ENCODE measurements at regions not wholly inside any gene's neighbourhood (a gene's known extent, or its start where the extent isn't known, plus 50 kb on each side); places are given as distances from the start of the nearest gene placed in this dataset.
A peak's percentile ranks its signal among the peaks of the same experiment; 100 is the strongest.

- Histone ChIP-seq H3K27me3 (ENCODE audit: control insufficient read depth, insufficient read depth, low read length) (no peaks in the 10 kb centered on the region), H3K4me3 (ENCODE audit: low read depth, low read length) (no peak overlapping the region), H3K9me3 (ENCODE audit: control insufficient read depth, insufficient read depth, low read length) (peaks cover 11% of the 10 kb centered on the region), H3K27ac (ENCODE audit: low read depth, low read length) (no peak overlapping the region)
- no peak for TF ChIP-seq CTCF (IDR thresholded peaks at IDR 0.05; ENCODE audit: low read depth, low read length)
- POLR2A ChIA-PET, result no interaction called here
- CTCF ChIA-PET, result no interaction called here
- DNase-seq (ENCODE audit: low read depth, low spot score), result no peak
These were observed 222.9 kb upstream of the PITRM1 start for GRCh38 chr10:3395458-3395861.

DNA sequence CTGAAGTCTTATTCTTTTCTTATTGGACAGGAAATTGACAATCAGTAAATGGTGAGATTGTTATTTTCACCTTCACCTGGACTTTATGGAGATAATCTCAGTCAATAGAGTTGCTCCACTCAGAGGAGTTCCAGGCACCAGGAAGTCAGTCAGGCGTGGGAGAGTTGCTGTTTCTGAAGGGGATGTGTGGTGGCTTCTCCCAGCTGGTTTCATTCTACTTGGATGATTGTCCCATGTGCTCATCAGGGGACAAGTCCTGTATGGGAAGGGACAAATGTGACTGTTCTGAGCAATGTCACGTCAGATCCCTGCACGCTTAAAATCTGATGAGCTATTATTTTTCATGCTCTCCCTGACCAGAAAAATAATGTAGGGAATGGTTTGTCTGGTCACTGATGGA, 222.5 kb upstream of the PITRM1 start:
- peaks cover 11% of the 10 kb centered on the region for H3K9me3 ChIP-seq (ENCODE audit: control insufficient read depth, insufficient read depth, low read length)
- TF ChIP-seq CTCF (IDR thresholded peaks at IDR 0.05; ENCODE audit: low read depth, low read length), result no peak
- ChIA-PET CTCF (no interaction called here), POLR2A (no interaction called here)
- H3K27me3 ChIP-seq (ENCODE audit: control insufficient read depth, insufficient read depth, low read length), result no peaks in the 10 kb centered on the region
- no peak for DNase-seq (ENCODE audit: low read depth, low spot score)
- no peak overlapping the region for H3K27ac ChIP-seq (ENCODE audit: low read depth, low read length)
- H3K4me3 ChIP-seq (ENCODE audit: low read depth, low read length), result no peak overlapping the region

DNA sequence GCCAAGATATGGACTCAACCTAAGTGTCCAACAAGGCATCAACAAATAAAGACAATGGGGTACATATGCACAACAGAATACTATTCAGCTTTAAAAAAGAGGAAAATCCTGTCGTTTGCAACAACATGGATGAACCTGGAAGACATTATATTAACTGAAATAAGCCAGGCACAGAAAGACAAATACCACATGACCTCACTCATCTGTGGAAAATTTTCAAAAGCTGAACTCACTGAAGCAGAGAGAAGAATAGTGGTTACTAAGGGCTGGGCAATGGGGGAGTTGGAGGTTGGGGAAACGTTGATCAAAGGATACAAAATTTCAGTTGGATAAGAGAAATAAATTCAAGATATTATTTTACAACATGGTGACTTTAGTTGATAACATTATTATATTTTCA, 221.4 kb upstream of the PITRM1 start:
- CTCF ChIA-PET, result no interaction called here
- POLR2A ChIA-PET, result no interaction called here
- Histone ChIP-seq H3K27ac (ENCODE audit: low read depth, low read length) (no peak overlapping the region), H3K27me3 (ENCODE audit: control insufficient read depth, insufficient read depth, low read length) (no peaks in the 10 kb centered on the region), H3K9me3 (ENCODE audit: control insufficient read depth, insufficient read depth, low read length) (peaks cover 5% of the 10 kb centered on the region; the same call in 1 of the 2 replicates), H3K4me3 (ENCODE audit: low read depth, low read length) (no peak overlapping the region)
- no peak for DNase-seq (ENCODE audit: low read depth, low spot score)
- TF ChIP-seq CTCF (IDR thresholded peaks at IDR 0.05; ENCODE audit: low read depth, low read length), result no peak

DNA sequence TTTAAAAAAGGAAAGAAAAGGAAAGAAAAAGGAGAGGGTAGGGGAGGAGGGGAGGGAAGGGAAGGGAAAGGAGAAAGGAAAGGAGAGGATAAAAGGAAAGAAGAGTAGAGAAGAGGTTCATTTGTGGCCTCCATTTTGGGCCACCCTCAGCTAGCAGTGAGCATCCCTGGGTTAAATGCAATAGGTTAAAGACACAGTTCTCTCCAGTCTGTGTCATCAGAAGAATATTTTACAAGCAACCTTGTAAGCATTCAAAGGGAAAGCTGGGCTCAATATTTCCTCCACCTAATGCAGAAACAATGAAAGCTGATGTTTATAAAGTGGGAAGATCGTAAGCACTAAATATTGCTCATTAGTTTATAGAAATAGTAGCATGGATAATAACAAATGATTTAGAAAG, 219.1 kb upstream of the PITRM1 start:
- CTCF ChIA-PET, result no interaction called here

DNA sequence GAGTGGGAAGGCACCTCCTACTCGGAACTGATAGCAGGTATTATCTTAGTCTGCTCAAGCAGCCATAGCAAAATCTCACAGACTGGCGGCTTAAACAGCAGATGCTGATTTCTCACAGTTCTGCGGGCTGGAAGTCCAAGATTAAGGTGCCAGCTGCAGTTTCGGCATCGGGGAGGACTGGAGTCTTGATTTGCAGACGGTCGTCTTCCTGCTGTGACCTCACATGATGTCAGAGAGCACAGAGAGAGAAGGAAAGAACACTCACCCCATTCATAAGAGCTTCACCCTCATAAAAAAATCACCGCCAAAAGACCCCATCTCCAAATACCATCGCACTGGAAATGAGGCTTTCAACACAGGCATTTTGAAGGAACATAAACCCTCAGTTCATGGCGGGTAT, 216.5 kb upstream of the PITRM1 start:
- Histone ChIP-seq H3K27me3 (ENCODE audit: control insufficient read depth, insufficient read depth, low read length) (no peaks in the 10 kb centered on the region), H3K9me3 (ENCODE audit: control insufficient read depth, insufficient read depth, low read length) (peaks cover 4% of the 10 kb centered on the region; the same call in 1 of the 2 replicates), H3K4me3 (ENCODE audit: low read depth, low read length) (no peak overlapping the region), H3K27ac (ENCODE audit: low read depth, low read length) (no peak overlapping the region)
- ChIA-PET POLR2A (no interaction called here), CTCF (no interaction called here)
- TF ChIP-seq CTCF (IDR thresholded peaks at IDR 0.05; ENCODE audit: low read depth, low read length), result no peak
- DNase-seq (ENCODE audit: low read depth, low spot score), result no peak

More for the DNA sequence above, 219.1 kb upstream of the PITRM1 start:
- no peak for TF ChIP-seq CTCF (IDR thresholded peaks at IDR 0.05; ENCODE audit: low read depth, low read length)
- POLR2A ChIA-PET, result no interaction called here
- Histone ChIP-seq H3K4me3 (ENCODE audit: low read depth, low read length) (no peak overlapping the region), H3K9me3 (ENCODE audit: control insufficient read depth, insufficient read depth, low read length) (peaks cover 4% of the 10 kb centered on the region; the same call in 1 of the 2 replicates), H3K27me3 (ENCODE audit: control insufficient read depth, insufficient read depth, low read length) (no peaks in the 10 kb centered on the region), H3K27ac (ENCODE audit: low read depth, low read length) (no peak overlapping the region)
- peak; percentile 27 for DNase-seq (ENCODE audit: low read depth, low spot score)

Data from AG04450 (cell line).